ENCODE measurements at regions not wholly inside any gene's neighbourhood (a gene's known extent, or its start where the extent isn't known, plus 50 kb on each side); places are given as distances from the start of the nearest gene placed in this dataset.
A peak's percentile ranks its signal among the peaks of the same experiment; 100 is the strongest.

DNA sequence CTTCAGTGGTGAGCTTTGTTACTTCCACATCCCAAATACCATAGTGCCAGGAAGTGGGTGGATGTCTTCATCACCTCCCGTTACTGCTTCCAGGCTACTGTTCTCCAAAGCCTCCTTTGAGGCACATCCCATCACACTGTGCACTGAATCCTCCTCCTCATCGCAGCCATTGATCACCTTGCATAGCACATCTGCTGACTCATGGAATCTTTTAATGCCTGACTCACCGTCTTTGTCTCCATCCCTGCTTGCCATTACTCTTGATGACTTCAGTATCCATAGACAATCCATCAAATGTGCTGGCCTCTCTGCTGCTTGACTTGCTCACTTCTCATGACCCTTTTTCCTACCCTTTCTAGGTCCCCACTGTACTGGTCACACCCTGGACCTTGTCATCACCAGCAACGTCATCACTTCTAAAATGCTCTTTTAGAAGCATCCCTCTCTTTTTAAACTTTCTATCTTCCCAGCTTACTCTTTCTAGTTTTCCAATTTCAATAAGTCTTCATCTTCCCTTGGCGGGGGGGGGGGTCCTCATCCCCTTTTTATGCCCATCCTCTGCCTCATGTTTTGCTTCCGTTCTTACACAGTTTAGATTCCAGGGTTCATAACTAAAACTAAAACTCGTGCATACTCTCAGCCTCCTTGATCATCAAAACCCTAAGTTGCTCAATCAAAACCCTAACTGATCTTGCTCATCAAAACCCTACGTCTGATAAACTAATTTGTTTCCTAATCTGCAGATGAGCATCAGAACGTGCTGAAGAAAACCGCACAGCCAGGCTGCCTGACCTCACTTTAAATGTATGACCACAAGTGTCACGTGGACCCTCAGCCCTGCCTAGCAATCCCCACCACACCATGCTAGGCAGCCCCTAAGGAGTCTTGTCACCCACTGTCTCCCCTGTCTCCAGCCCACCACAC is 289.7 kb upstream of the ZFHX3 start:
- no peak overlapping the region for H3K9ac ChIP-seq (replicated peaks in 1 of 4; ENCODE audit: extremely low read depth in 1 of 4, low read depth in 3 of 4, low read length in 3 of 4)
- peak overlapping the region; percentile 81 for H2BK15ac ChIP-seq (ENCODE audit: low read length)
- no peak overlapping the region for H4K8ac ChIP-seq (ENCODE audit: extremely low read depth, insufficient read depth, low read length)
- no peak overlapping the region for H2BK5ac ChIP-seq (ENCODE audit: low read depth, low read length)
- 82% methylated on average over 11 of the region's 11 CpGs; no CpG with 5 or more reads in 1 of the 2 experiments for WGBS, 2 experiments (ENCODE audit: extremely low coverage in 1 of 2, insufficient coverage in 1 of 2, insufficient read length in 1 of 2, insufficient replicate concordance in 2 of 2, low coverage in 1 of 2, low lambda C conversion rate in 2 of 2, missing lambda C conversion rate in 1 of 2)
- no peak overlapping the region for H3K4ac ChIP-seq (replicated peaks; ENCODE audit: insufficient read length, low read depth, low read length)
- H3K56ac ChIP-seq (replicated peaks; ENCODE audit: insufficient read length, low read depth, low read length) = no peak overlapping the region
- no peak overlapping the region for H4K91ac ChIP-seq (replicated peaks; ENCODE audit: insufficient read length, low read length)
- H3K4me2 ChIP-seq (ENCODE audit: insufficient read depth in 1 of 2, low read depth in 2 of 2, low read length in 2 of 2) = no peak overlapping the region; a peak in 1 of 4 replicates
- DNase-seq (ENCODE audit: low read depth in 1 of 2, low spot score in 2 of 2) = no peak
- no peaks in the 10 kb centered on the region for H4K20me1 ChIP-seq (replicated peaks in 1 of 2; ENCODE audit: control insufficient read depth in 1 of 2, insufficient read depth in 2 of 2, low read length in 2 of 2)
- no peak for FAIRE-seq
- no peak overlapping the region for H4K5ac ChIP-seq (ENCODE audit: insufficient read length, low read depth, low read length)
- H2BK120ac ChIP-seq (replicated peaks; ENCODE audit: low read depth, low read length) = no peak overlapping the region
- H3K27ac ChIP-seq (ENCODE audit: low read depth, low read length) = no peak overlapping the region
- TF ChIP-seq SIX5 (IDR thresholded peaks at IDR 0.05; ENCODE audit: low read depth, low read length) (no peak), KDM4A (IDR thresholded peaks at IDR 0.05; ENCODE audit: low read depth, low read length, severe bottlenecking) (no peak), MAFK (IDR thresholded peaks at IDR 0.05; ENCODE audit: low read depth, low read length) (peak; percentile 62; the same call in 1 of the 2 replicates), CTBP2 (IDR thresholded peaks at IDR 0.05; ENCODE audit: borderline replicate concordance, insufficient read depth, insufficient read length, low read length) (no peak), BACH1 (IDR thresholded peaks at IDR 0.05; ENCODE audit: low read length) (peak; percentile 85)
- H3K4me3 ChIP-seq (ENCODE audit: extremely low read depth in 1 of 4, insufficient read depth in 2 of 4, low read depth in 3 of 4, low read length in 4 of 4) = no peak overlapping the region
- H2AFZ ChIP-seq (ENCODE audit: low read length) = no peak overlapping the region
- H2AK5ac ChIP-seq (ENCODE audit: low read depth, low read length) = 0 out of 2 replicates have a peak overlapping the region, but pooled peaks have one; percentile 75
- POLR2A ChIA-PET (ENCODE audit: partially characterized antibody) = no interaction called here
- CTCF ChIA-PET (ENCODE audit: partially characterized antibody) = no interaction called here
- 0 out of 2 replicates have a peak overlapping the region, but pooled peaks have one; percentile 14 for H2BK12ac ChIP-seq (ENCODE audit: low read depth, low read length)
- H2BK20ac ChIP-seq (ENCODE audit: low read length) = no peak overlapping the region
- peaks cover 3 to 11% (median 5%) of the 10 kb centered on the region in 4 experiments; a peak in 6 of 7 replicates for H3K4me1 ChIP-seq (replicated peaks in 1 of 4; ENCODE audit: control insufficient read depth in 3 of 4, insufficient read depth in 4 of 4, low read length in 3 of 4)
- H3K79me2 ChIP-seq (ENCODE audit: control insufficient read depth in 1 of 2, insufficient read depth in 2 of 2, low read length in 2 of 2) = no peaks in the 10 kb centered on the region
- H3K14ac ChIP-seq (ENCODE audit: insufficient read length) = no peak overlapping the region
- H3K79me1 ChIP-seq (ENCODE audit: low read depth, low read length) = no peaks in the 10 kb centered on the region
- H3K27me3 ChIP-seq (replicated peaks in 1 of 4; ENCODE audit: control insufficient read depth in 3 of 4, extremely low read depth in 1 of 4, insufficient read depth in 3 of 4, low read length in 3 of 4) = peaks cover 0 to 5% (median 0%) of the 10 kb centered on the region in 4 experiments; a peak in 2 of 7 replicates
- no peak overlapping the region for H3K18ac ChIP-seq (ENCODE audit: extremely low read depth, low read length)
- no peak overlapping the region for H3K23ac ChIP-seq (ENCODE audit: insufficient read length)
- no peaks in the 10 kb centered on the region for H3K23me2 ChIP-seq (ENCODE audit: low read depth, low read length)
- no peaks in the 10 kb centered on the region for H3K36me3 ChIP-seq (ENCODE audit: control insufficient read depth in 2 of 4, insufficient read depth in 4 of 4, low read length in 3 of 4)
- no peaks in the 10 kb centered on the region for H3K9me3 ChIP-seq (ENCODE audit: insufficient read depth in 2 of 2, low read depth in 1 of 2, low read length in 1 of 2)

Data from H1 (cell line).